ENCODE measurements at regions not wholly inside any gene's neighbourhood (a gene's known extent, or its start where the extent isn't known, plus 50 kb on each side); places are given as distances from the start of the nearest gene placed in this dataset.

DNA sequence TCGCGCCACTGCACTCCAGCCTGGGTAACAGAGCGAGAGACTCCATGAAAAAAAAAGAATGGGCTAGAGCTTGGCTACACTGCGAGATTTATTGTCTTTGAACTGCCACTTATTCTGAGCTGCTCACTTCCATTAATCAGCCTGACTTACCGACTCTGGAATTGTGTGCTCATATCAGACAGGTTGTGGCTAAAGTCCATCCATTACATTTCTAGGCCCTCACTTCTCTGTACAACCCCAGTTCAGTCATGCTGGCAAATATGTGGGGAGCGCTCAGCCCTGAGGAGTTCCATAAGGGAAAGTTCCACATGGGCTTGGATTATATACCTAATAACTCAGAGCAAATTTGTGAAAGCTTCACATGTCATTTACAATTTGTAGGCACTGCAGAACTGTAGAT is 270.6 kb downstream of the TRIML1 start:
- Histone ChIP-seq H3K36me3 (ENCODE audit: insufficient read depth, low read length) (no peaks in the 10 kb centered on the region), H3K9me3 (ENCODE audit: insufficient read depth, low read depth, low read length) (no peaks in the 10 kb centered on the region), H3K27me3 (ENCODE audit: insufficient read depth, low read length) (no peaks in the 10 kb centered on the region), H3K4me3 (ENCODE audit: low read length) (no peak overlapping the region), H3K9ac (ENCODE audit: low read depth, low read length) (no peak overlapping the region), H3K4me1 (ENCODE audit: insufficient read depth, low read length) (peaks cover 6% of the 10 kb centered on the region), H3K27ac (ENCODE audit: low read depth, low read length) (no peak overlapping the region)
- 97% methylated on average over 6 of the region's 6 CpGs for WGBS

DNA sequence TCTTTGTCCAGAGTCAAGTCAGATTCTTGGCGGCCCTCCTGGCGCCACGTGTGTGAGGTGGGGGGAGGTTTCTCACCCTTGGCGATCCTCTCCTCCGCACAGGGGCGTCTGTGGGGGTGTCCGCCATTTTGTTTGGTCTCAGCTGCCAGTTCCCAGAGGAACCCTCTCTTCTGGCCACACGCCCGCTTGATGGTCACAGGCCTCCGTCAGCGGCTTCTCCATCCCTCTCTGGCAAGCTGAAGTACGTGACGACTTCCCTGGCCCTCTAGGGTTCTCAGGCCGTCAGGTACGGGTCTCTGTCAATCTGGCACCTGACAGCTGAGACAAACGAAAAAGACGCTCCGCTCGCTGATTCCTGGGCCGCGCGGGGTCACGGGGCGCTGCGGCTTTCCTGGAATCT is 272.6 kb downstream of the TRIML1 start:
- Histone ChIP-seq H3K9ac (ENCODE audit: low read depth, low read length) (no peak overlapping the region), H3K27me3 (ENCODE audit: insufficient read depth, low read length) (no peaks in the 10 kb centered on the region), H3K36me3 (ENCODE audit: insufficient read depth, low read length) (no peaks in the 10 kb centered on the region), H3K9me3 (ENCODE audit: insufficient read depth, low read depth, low read length) (no peaks in the 10 kb centered on the region), H3K4me1 (ENCODE audit: insufficient read depth, low read length) (peaks cover 6% of the 10 kb centered on the region), H3K4me3 (ENCODE audit: low read length) (no peak overlapping the region), H3K27ac (ENCODE audit: low read depth, low read length) (no peak overlapping the region)
- WGBS, result 97% methylated on average over 25 of the region's 25 CpGs

DNA sequence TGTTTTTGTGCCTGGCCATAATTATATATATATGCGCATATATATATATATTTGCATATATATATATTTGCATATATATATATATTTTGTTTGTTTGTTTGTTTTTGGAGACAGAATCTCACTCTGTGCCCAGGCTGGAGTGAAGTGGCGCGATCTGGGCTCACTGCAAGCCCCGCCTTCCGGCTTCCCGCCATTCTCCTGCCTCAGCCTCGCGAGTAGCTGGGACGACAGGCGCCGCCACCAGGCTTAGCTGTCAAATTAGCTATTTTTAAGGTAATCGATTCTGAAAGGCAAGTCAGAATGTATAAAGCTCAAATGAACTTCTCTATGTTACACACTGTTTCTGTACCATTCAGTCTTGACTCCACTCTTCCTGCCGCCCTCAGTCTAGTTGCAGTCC is 273.3 kb downstream of the TRIML1 start:
- H3K9ac ChIP-seq (ENCODE audit: low read depth, low read length), result no peak overlapping the region
- no peaks in the 10 kb centered on the region for H3K27me3 ChIP-seq (ENCODE audit: insufficient read depth, low read length)
- no peaks in the 10 kb centered on the region for H3K9me3 ChIP-seq (ENCODE audit: insufficient read depth, low read depth, low read length)
- no peaks in the 10 kb centered on the region for H3K36me3 ChIP-seq (ENCODE audit: insufficient read depth, low read length)
- H3K4me1 ChIP-seq (ENCODE audit: insufficient read depth, low read length), result peaks cover 5% of the 10 kb centered on the region
- H3K4me3 ChIP-seq (ENCODE audit: low read length), result no peak overlapping the region
- H3K27ac ChIP-seq (ENCODE audit: low read depth, low read length), result no peak overlapping the region
- 94% methylated on average over 12 of the region's 13 CpGs for WGBS

DNA sequence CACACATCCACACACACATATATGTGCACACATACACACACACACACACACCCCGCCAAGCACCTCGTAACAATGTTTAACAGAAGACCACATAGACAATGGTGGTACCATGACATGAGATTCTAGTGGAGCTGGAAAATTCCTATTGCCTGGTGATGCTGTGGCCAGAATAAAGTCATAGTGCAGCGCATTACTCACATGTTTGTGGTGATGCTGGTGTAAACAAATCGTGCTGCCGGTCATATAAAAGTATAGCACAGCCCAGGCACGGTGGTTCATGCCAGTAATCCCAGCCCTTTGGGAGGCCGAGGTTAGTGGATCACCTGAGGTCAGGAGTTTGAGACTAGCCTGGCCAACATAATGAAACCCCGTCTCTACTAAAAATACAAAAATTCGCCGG is 275.2 kb downstream of the TRIML1 start:
- no peaks in the 10 kb centered on the region for H3K9me3 ChIP-seq (ENCODE audit: insufficient read depth, low read depth, low read length)
- H3K9ac ChIP-seq (ENCODE audit: low read depth, low read length), result no peak overlapping the region
- no peak overlapping the region for H3K27ac ChIP-seq (ENCODE audit: low read depth, low read length)
- H3K4me3 ChIP-seq (ENCODE audit: low read length), result no peak overlapping the region
- no peaks in the 10 kb centered on the region for H3K27me3 ChIP-seq (ENCODE audit: insufficient read depth, low read length)
- no peaks in the 10 kb centered on the region for H3K36me3 ChIP-seq (ENCODE audit: insufficient read depth, low read length)
- 96% methylated on average over 10 of the region's 10 CpGs for WGBS
- H3K4me1 ChIP-seq (ENCODE audit: insufficient read depth, low read length), result no peaks in the 10 kb centered on the region

DNA sequence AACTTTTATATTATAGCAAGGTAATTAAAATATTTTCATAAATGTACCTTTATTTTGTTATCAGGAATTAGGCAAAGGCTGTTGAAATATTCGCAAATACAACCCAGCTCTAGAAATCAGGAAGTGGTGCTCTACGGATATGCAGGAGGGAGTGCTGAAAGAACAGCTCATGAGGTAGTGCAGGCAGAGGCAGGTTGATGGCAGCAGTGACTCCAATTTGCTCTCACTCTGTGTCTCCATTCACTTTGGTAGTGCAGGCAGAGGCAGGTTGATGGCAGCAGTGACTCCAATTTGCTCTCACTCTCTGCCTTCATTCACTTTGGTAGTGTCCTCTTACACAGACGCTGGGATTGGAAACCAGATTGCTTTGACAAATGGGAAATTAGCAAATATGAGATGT is 277.9 kb downstream of the TRIML1 start:
- H3K9ac ChIP-seq (ENCODE audit: low read depth, low read length), result no peak overlapping the region
- no peaks in the 10 kb centered on the region for H3K4me1 ChIP-seq (ENCODE audit: insufficient read depth, low read length)
- H3K4me3 ChIP-seq (ENCODE audit: low read length), result no peak overlapping the region
- no peaks in the 10 kb centered on the region for H3K36me3 ChIP-seq (ENCODE audit: insufficient read depth, low read length)
- no peak overlapping the region for H3K27ac ChIP-seq (ENCODE audit: low read depth, low read length)
- no peaks in the 10 kb centered on the region for H3K9me3 ChIP-seq (ENCODE audit: insufficient read depth, low read depth, low read length)
- 57% methylated on average over 3 of the region's 3 CpGs for WGBS
- H3K27me3 ChIP-seq (ENCODE audit: insufficient read depth, low read length), result no peaks in the 10 kb centered on the region

DNA sequence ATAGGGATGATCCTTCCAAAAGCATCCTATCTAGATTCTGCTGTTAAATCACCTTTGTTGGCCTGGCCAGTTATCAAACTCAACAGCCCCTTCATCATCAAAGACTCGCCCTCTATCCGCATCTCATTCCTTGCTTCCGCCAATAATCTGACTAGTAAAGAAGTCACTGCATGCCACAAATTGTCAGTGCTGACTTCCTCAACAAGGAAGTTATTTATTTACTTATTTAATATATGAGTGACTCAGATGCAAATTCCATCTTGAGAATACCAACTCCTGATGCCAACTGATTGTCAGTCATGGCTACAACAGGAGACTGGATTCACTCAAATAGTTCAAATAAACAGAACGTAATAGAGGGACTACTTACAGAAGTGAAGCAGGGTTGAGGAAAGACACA is 283.8 kb downstream of the TRIML1 start:
- Histone ChIP-seq H3K27me3 (ENCODE audit: insufficient read depth, low read length) (no peaks in the 10 kb centered on the region), H3K27ac (ENCODE audit: low read depth, low read length) (no peak overlapping the region), H3K9ac (ENCODE audit: low read depth, low read length) (no peak overlapping the region), H3K4me1 (ENCODE audit: insufficient read depth, low read length) (peaks cover 2% of the 10 kb centered on the region), H3K4me3 (ENCODE audit: low read length) (no peak overlapping the region), H3K9me3 (ENCODE audit: insufficient read depth, low read depth, low read length) (no peaks in the 10 kb centered on the region), H3K36me3 (ENCODE audit: insufficient read depth, low read length) (no peaks in the 10 kb centered on the region)
- WGBS, result 93% methylated on average over 4 of the region's 4 CpGs

DNA sequence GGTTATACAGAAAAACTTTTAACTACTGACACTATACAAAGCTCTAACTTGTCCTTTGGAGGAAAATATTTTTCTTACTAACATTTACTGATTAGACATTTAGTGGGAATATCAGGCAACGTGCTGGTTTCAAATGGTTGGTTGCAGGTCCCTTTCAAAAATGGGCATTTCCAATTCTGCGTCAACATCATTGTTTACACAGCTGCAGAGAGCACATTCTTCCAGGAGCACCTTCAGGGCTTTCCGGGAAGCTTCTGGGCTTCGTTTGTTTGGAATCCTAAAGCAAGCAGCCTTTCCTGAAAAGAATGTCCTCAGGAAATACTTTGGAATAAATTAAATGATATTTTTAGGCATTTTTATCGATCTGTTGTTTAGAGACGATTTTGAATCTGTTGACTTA is 289.7 kb downstream of the TRIML1 start:
- H3K36me3 ChIP-seq (ENCODE audit: insufficient read depth, low read length), result no peaks in the 10 kb centered on the region
- peaks cover 28% of the 10 kb centered on the region for H3K4me1 ChIP-seq (ENCODE audit: insufficient read depth, low read length)
- no peak overlapping the region for H3K9ac ChIP-seq (ENCODE audit: low read depth, low read length)
- H3K4me3 ChIP-seq (ENCODE audit: low read length), result no peak overlapping the region
- no peaks in the 10 kb centered on the region for H3K27me3 ChIP-seq (ENCODE audit: insufficient read depth, low read length)
- 55% methylated on average over 6 of the region's 6 CpGs for WGBS
- peak overlapping the region; percentile 59 for H3K27ac ChIP-seq (ENCODE audit: low read depth, low read length)
- H3K9me3 ChIP-seq (ENCODE audit: insufficient read depth, low read depth, low read length), result no peaks in the 10 kb centered on the region

DNA sequence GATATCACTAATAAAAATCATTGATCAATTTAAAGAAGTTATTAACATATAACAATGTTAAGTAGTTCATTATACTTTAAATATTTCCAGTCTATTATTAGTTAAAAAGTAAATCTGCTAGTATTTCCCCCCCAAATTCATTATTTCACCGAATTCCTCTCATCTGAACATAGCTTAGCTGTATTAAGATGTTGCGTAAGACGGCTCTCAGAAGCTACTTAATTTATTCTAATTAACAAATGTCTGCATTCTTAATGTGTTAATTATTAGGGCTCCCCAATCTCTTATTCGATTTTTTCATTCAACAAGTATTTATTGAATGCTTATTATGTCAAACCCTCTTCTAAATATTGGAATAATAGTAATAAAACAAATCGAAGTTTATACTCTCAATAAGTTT is 290.7 kb downstream of the TRIML1 start:
- H3K4me3 ChIP-seq (ENCODE audit: low read length), result no peak overlapping the region
- no peak overlapping the region for H3K9ac ChIP-seq (ENCODE audit: low read depth, low read length)
- peaks cover 28% of the 10 kb centered on the region for H3K4me1 ChIP-seq (ENCODE audit: insufficient read depth, low read length)
- no CpG with 5 or more reads among the region's 5 CpGs for WGBS
- no peaks in the 10 kb centered on the region for H3K36me3 ChIP-seq (ENCODE audit: insufficient read depth, low read length)
- H3K27me3 ChIP-seq (ENCODE audit: insufficient read depth, low read length), result no peaks in the 10 kb centered on the region
- H3K27ac ChIP-seq (ENCODE audit: low read depth, low read length), result no peak overlapping the region
- H3K9me3 ChIP-seq (ENCODE audit: insufficient read depth, low read depth, low read length), result no peaks in the 10 kb centered on the region

DNA sequence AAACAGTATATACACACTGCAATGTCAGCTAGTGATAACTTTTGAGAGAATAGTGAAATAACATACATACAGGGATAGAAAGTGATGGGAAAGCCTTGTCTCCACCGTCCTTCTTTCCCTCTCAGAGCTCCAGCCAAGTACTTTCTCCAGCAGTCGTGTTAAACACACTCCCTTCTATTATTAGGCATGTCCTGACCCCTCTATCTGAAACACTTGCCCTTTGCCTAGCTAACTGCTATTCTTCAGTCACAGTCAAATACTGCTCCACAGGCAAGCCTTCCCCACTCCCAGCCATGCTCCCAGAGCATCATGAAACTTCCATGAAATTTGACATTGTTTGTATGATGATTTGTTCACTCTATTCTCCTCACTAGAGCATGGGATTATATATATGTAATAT is 291.1 kb downstream of the TRIML1 start:
- H3K27me3 ChIP-seq (ENCODE audit: insufficient read depth, low read length), result no peaks in the 10 kb centered on the region

DNA sequence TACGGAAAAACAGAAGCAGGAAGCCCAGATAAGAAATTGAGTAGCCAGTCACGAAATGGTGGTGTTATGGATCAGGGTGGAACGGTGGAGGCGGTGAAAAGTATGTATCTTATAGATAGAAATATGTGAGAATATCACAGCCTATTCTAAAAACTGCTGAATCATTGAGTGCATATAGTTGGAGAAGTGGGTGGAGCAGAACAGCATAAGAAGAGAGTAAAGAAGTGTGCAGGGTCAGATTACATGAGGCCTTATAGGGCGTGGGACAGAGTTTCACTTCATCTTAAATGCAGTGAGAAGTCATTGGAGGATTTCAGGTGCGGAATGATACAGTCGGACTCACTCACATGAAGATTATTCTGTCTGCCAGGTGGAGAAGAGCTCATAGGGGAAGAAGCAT is 293.1 kb downstream of the TRIML1 start:
- Histone ChIP-seq H3K27me3 (ENCODE audit: insufficient read depth, low read length) (no peaks in the 10 kb centered on the region), H3K9ac (ENCODE audit: low read depth, low read length) (no peak overlapping the region), H3K4me3 (ENCODE audit: low read length) (no peak overlapping the region), H3K36me3 (ENCODE audit: insufficient read depth, low read length) (no peaks in the 10 kb centered on the region), H3K9me3 (ENCODE audit: insufficient read depth, low read depth, low read length) (no peaks in the 10 kb centered on the region), H3K4me1 (ENCODE audit: insufficient read depth, low read length) (peaks cover 37% of the 10 kb centered on the region), H3K27ac (ENCODE audit: low read depth, low read length) (no peak overlapping the region)
- WGBS, result 96% methylated on average over 7 of the region's 7 CpGs

More for the DNA sequence above, 291.1 kb downstream of the TRIML1 start:
- Histone ChIP-seq H3K27ac (ENCODE audit: low read depth, low read length) (no peak overlapping the region), H3K4me1 (ENCODE audit: insufficient read depth, low read length) (peaks cover 28% of the 10 kb centered on the region), H3K9me3 (ENCODE audit: insufficient read depth, low read depth, low read length) (no peaks in the 10 kb centered on the region), H3K4me3 (ENCODE audit: low read length) (no peak overlapping the region), H3K9ac (ENCODE audit: low read depth, low read length) (no peak overlapping the region), H3K36me3 (ENCODE audit: insufficient read depth, low read length) (no peaks in the 10 kb centered on the region)
- 80% methylated on average over 2 of the region's 2 CpGs for WGBS

DNA sequence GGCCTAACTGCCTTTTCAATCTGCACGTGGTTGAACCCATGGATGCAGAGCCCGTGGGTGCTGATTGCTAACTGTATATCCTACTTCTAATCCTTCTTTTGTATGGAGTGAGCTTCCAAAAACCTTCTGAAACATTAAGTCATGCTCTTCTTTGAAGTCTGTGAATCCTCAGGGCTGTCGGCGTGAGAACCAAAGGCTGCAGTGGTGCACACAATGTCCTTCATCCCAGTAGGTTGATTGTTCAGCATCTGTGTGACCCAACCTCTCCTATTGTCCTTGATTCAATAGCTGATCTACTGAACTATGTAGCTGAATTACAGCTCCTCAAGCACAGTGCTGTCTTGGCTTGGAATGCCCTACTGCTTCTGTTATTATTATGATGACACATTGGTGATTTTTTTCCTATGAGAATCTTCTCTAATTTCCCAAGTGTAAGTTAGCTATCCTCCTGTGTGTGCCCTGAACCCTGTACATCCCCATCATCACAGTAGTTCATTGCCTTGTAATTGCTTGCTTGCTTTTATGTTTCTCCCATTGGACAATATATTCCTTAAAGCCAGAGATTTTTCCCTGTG is 294.6 kb downstream of the TRIML1 start:
- H3K4me1 ChIP-seq (ENCODE audit: insufficient read depth, low read length), result peaks cover 34% of the 10 kb centered on the region
- H3K4me3 ChIP-seq (ENCODE audit: low read length), result no peak overlapping the region
- no peaks in the 10 kb centered on the region for H3K9me3 ChIP-seq (ENCODE audit: insufficient read depth, low read depth, low read length)
- no peak overlapping the region for H3K9ac ChIP-seq (ENCODE audit: low read depth, low read length)
- no peaks in the 10 kb centered on the region for H3K36me3 ChIP-seq (ENCODE audit: insufficient read depth, low read length)
- WGBS, result 86% methylated on average over 4 of the region's 4 CpGs
- H3K27me3 ChIP-seq (ENCODE audit: insufficient read depth, low read length), result no peaks in the 10 kb centered on the region
- no peak overlapping the region for H3K27ac ChIP-seq (ENCODE audit: low read depth, low read length)

DNA sequence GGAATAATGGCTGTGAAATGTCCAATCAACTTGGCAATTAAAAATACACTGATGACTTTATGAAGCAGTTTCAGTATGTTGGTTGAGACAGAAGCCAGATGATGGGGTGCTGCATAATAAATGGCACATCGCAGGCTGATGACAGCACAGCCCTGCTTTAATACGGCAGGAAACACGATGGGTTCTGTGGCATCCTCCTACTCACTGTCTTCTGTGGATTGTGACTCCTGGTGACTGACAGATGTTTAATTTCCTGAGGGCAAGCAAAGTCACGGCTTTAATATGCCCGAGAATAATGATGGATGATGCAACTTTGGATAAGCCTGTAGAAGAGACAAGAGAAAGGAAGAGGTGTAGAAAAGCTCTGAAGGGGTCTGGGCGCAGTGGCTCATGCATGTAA is 295.4 kb downstream of the TRIML1 start:
- Histone ChIP-seq H3K4me3 (ENCODE audit: low read length) (no peak overlapping the region), H3K27me3 (ENCODE audit: insufficient read depth, low read length) (no peaks in the 10 kb centered on the region), H3K36me3 (ENCODE audit: insufficient read depth, low read length) (no peaks in the 10 kb centered on the region), H3K4me1 (ENCODE audit: insufficient read depth, low read length) (peaks cover 26% of the 10 kb centered on the region), H3K27ac (ENCODE audit: low read depth, low read length) (no peak overlapping the region), H3K9me3 (ENCODE audit: insufficient read depth, low read depth, low read length) (no peaks in the 10 kb centered on the region), H3K9ac (ENCODE audit: low read depth, low read length) (no peak overlapping the region)
- 96% methylated on average over 6 of the region's 6 CpGs for WGBS

Data from HUES64 (cell line).